ENCODE measurements at regions not wholly inside any gene's neighbourhood (a gene's known extent, or its start where the extent isn't known, plus 50 kb on each side); places are given as distances from the start of the nearest gene placed in this dataset.

DNA sequence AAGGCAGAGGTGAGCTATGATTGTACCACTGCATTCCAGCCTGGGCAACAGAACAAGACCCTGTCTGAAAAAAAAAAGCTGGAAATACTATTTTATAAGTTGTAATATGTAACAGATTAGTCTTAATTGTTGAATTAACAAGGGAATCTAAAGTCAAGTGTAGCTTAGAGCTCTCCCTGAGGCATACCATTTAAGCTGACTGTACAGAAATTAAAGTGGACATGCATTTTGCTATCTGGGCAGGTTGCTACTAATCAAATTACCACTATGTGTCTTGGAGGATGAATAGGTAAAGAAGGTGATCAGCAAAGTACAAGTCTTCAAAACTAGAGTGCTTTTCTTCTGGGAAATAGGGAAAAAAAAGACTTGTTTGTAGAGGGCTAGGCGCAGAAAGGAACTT is 205.3 kb upstream of the JADE1 start:
- DNase-seq (ENCODE audit: low read depth): no peak

DNA sequence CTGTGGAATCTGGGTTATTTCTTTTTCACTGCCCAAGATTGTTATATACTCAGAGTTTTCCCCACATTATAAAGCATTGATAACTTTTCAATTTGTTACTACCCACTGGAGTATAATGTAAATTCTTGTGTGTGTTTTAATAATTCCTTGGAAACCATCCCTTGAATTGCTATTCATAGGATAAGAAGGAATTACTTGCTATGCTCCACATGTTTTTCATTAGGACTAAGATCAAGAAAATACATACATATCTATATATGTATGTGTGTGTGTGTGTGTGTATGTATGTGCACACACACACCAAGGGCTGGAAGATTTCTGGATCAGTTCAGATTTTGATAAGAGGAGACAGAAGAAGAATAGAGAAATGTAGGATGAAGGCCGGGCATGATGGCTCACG is 206.4 kb upstream of the JADE1 start:
- no peak for DNase-seq (ENCODE audit: low read depth)

DNA sequence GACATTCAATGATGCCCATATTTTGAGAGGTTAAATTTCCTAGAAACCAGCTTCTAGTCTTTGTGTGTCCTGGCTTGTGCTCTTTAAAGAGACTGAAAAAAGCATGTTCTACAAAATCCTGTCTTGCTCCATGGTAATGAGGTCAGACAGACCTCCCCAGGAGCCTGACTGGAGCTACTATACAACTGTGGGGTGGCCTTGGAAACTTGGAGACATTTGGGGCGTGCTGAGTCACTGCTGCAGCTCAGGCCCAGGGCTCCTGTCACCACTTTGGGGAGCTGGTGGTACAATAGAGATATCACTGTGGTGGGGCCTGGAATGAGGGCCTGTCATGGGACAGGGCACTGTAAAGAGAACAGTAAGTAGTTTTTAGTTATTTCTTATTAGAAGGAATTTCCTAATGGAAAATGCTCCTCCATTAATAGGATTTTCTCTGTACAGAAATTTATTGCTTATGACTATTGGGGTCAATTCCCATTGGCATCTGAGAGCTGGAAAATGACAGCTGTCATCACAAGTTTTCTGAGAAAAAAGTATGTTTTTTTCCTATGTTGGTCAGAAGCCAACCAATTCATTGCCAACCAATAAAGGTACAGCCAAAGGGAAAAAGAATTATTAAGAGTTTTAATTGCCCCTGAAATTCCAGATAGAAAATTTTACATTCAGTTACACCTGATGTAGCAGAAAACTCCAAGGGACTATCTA is 207.4 kb upstream of the JADE1 start:
- DNase-seq (ENCODE audit: low read depth): peak; percentile 39

DNA sequence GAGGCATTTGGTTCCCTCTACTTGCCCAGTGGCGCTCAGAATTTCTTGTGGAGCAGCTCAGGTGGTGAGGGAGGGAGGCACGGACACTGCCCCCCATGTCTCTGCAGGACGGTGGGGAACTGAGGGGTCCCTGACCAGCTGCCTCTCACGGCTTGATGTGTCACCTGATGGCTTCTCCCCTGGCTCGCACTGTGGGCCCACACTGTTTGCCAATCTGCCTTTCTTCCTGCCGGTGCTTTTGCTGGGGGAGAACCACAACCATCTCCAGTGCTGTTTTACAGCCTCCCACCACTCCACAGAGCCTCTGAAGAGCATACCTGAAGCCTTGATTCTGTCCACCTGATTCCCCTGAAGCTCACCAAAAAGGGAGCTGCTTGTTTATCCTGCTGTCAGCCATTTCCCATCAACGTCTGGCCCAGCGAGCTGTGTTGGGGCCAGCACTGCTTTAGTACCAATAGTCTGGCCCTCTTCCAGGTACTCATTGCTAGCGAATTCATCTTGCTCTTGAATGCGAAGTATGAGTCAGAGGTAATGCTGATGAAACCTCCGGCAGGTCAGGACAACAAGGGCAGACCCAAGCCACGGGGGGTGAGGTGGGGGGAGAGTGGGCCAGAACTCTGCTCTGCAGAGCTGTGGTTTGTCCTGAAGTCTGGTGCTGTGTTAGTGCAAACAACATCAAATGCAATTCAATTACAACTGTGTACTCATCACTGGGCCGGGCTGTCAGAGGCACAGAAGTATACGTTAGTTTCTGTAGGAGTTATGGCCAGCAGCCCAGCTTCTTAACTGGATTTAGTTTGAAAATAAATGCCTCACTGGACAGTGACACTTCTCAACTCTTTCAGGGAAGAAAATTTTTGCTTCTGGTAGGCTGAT is 208.3 kb upstream of the JADE1 start:
- DNase-seq (ENCODE audit: low read depth): peak; percentile 95

DNA sequence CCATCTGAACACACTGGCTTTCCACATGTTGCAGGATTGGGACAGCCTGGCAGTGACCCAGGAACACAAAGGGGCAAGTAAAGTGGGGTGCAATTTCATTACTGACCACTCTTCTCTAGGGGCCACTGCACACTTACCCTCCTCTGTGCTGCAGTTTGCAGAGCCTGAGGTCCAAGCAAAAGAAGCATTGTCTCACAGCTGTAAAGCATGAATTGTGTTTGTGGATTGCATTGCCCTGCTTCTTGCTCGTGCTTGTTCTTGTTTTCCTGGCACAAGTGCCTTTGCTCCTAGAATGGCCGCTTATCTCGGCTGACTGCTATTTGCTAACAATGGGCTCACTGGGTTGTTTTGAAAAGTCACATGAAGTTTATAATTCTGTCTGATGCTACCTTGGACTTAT is 209.1 kb upstream of the JADE1 start:
- DNase-seq (ENCODE audit: low read depth): no peak

DNA sequence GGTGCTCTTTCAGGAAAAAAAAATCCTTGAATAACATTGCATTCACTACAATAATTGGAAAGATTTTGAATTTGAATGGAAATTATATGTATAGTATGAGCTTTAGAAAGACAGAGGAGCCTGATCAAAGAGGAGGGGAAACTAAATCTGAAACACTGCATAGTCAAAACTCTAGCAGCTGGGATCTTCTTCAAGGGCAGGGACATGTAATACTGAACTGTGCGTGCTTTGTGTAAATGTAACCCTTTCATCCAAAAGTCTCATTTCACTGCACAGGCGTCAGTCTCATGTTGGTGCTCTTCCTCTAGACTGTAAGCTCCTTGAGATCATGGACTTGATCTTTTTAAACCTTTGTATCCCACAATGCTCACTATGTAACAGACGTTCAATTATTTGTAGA is 212.0 kb upstream of the JADE1 start:
- DNase-seq (ENCODE audit: low read depth): no peak

DNA sequence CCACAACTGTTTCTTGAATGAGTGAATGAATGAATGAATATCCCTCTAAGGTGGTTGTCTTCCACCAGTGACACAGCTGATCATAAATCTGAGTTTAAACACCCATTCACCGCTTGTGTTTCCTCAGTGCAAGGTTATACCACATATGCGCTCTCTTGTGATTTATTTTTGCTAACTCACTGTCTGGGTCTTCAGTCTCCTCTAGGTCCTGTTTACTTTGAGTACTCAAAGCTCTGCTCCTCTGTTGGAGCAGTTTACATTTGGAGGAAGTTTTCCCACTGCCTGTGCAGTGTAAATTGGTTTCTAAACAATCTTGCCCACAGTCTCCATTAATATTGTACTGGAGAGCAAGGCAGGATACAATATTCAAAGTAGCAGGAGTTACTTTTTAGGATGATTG is 212.6 kb upstream of the JADE1 start:
- DNase-seq (ENCODE audit: low read depth): no peak

DNA sequence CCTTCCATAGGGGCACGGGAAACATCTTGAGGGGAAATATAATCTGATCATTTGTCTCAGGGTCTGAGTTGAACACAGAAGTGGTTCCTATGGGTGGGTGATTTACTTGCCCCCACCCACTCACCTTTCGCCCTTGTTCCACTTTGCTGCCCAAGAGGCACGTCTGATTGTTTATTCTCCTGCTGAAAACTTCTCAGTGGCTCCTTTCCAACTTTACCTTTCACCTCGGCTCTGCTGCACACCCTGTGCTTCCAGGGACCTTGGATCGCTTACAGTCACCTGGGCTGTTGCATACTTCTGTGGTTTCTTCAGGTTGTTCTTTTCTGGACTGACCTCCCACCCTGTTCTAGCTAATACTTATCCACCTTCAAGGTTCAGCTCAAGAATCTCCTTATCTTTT is 213.4 kb upstream of the JADE1 start:
- DNase-seq (ENCODE audit: low read depth): no peak

DNA sequence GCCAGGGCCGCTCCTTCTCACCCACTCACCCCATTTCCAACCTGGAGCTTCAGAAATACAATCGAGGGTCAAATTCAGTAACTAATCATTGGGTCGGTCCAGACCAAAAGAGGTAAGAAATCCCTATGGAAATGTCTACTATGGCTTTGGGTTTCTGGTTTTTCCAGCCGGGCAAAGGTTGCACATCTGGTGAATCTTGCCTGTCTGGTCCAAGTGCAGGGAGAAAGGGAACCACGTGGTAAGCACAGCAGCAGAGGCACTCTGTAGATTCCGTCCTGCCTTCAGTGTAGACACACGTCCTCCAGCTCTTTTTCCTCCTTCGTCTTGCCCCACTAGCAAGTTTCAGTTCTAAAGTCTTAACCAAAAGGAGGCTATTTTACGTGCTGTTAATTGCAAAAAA is 218.0 kb upstream of the JADE1 start:
- no peak for DNase-seq (ENCODE audit: low read depth)

DNA sequence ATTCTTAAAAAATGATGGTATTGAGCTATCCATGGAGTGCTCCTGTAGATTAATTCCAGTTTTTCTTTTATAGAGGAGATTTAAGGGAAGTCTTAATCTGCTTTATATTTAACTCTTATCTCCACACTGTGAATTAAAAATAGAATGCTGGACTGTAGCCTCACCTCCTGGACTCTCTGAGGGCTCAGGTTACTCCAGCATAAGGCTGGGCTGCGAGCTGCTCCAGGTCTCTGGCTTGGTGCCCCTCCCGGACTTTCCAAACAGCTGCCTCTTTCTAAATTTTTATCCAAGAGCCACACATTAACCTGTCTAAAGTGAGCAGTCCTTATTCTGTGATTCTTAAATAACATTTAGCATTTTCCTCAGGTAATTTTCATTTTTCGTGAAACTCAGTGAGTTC is 218.7 kb upstream of the JADE1 start:
- no peak for DNase-seq (ENCODE audit: low read depth)

DNA sequence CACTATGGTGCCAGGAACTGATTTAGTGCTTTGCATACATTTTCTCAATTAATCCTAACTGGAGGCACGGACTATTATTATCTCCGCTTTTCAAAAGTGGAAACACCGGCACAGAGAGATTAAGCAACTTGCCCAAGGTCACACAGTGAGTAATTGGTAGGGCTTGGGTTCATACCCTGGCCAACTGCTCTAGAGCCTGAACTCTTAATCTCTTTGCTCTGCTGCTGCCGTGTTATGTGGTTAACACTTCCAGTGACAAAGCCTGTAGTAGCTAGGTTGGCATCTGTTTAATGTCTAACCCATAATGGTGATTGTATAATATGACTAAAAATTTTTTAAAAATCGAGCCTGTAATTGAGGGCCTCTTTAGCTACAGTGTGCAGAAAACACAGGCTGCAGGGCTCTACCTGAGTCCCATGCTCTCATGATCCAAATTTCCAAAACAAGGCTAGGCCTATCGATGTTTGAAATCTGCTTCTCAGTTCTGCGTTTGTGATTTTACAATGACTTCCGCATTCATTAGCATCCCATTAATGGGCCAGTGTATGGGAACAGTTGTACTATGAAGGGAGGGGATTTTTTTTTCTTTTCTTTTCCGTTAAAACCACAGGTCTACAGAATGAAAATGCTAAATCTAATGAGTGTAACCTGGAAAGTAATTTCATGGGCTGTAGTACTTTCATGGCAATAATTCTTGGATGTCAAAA is 219.3 kb upstream of the JADE1 start:
- DNase-seq (ENCODE audit: low read depth): no peak

DNA sequence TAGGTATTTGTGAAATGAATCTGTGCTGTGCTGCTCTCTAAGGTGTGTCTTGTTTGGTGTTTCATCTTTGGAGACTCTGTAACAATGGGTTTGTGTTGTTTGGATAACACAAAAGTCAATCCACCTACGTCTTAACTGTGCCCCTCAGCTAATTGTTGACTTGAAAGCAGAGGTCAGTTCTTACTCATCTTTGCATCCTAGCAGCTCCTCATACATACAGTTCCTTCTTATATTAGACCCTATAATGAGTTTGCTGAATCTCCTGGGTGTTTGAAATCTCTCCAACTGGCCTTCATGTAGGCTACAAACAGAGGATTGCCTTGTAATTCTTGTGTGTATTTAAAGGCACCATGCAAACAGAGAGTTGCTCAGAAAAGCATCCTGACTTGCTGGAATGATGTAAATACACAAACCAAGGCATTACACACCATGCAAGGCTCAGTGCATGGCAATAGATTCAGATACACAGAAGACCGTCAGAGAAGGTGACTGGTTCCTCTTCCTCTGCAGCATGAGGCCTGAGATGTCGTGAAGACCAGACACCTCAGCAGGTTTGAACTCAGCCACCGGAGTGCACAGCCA is 220.0 kb upstream of the JADE1 start:
- no peak for DNase-seq (ENCODE audit: low read depth)

DNA sequence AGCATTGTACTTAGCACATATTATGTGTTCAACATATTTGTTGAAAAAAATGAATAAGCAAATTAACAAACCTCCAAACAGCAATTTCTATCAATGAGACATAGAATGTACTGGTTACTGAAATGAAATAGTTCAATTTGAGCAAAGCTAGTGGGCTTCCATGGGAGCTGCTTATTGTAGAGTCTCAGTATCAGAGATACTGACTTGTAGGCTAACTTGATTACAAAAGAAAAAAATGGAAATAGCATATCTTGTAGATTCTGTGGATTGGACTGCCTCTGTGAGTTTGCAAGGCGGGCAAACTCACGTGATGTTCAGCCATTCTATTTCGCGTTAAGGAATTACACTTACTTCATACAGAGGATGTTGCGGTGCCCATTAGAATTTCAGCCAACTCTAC is 222.1 kb upstream of the JADE1 start:
- DNase-seq (ENCODE audit: low read depth): no peak

DNA sequence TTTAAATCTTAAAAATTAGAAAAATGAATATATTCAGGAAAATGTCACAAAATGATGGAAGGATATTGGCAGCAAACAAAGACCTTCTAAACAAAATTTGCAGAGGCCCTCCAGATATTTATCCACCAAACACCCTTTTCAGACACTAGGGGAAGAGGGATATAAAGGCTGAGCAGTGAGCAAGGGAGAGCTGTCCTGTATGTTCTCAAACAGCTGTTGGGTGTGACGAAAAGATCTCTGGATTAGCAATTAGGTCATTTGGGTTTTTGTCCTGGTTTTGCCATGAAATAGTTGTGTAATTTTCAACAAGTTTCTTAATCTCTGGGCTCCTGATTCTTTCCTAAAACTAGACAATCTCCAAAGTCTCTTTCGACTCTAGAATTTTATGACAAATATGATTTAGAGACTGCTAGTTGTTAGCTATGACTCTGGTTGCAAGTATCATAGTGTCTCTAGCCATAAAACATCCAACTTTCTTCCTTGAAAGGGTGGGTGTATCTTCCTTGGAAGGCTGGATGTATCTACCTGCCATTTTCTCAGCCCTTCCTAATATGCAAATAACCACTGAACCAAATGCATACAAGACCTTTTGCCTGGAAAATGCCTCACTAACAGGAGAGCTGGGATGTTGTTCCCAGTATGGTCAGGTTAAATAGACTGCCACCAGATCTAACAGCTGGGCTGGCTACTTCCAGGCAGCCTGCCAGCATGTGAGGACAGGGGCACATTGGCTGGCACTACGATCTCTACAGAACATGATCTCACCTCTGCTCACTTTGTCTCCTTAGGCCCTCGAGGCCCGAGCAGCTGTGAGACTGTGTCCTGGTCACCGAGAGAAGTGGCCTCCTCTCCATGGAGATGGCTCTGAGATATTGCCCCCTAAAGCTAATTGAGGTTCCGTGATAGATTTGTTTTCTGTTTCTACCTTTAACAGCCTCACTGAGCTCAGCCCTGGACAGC is 225.5 kb upstream of the JADE1 start:
- DNase-seq (ENCODE audit: low read depth): no peak

DNA sequence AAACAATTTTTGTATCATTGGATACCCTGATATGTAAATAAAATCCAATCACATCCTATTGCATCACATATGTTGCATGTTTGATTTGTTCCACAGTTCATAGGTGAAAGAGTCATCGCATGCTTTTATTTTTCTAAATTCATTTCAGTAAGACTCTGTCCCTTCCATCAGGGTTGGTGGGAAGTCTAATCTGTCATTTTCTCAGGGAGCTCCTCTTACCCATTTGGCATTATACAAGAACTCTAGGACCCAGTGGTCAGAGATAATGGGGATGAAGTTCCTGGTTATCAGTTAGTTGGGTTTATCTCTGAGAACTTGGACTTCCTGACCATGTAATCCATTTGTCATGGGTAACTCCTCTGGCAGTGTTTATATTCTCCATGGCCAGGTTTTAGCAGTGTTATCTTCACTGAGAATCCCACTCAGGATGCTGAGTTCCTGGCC is 227.1 kb upstream of the JADE1 start:
- DNase-seq (ENCODE audit: low read depth): no peak

DNA sequence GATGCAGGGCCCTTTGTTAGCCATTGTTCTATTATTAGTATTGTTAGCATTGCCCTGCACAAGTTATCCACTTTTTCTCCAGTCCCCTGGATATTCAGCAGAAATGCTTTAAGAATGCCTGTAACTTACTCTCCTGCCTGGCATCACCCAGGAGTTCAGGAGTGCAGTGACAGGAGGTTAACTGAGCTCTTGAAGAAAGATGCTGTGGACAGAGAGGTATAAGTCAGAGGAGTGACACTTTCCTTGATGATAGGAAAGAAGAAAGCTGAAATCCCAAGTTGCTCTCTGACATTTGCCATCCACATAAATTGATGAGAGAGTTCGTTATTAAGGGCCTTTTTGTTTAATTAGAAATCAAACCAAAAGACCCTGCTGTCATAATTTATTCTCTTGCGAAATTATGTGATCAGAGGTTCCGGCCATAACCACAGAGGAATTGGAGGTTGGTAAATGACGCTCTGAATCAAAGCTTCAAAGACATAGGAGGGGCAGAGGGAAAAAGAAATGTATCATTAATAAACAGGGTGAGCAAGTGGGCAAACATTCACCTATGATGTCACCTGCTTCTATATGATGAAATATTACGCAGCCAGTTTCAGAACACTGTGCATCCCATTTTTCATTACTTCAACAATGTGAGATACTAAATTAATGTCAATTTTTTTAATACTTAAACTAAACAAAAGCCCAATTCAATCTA is 230.2 kb upstream of the JADE1 start:
- DNase-seq (ENCODE audit: low read depth): no peak

DNA sequence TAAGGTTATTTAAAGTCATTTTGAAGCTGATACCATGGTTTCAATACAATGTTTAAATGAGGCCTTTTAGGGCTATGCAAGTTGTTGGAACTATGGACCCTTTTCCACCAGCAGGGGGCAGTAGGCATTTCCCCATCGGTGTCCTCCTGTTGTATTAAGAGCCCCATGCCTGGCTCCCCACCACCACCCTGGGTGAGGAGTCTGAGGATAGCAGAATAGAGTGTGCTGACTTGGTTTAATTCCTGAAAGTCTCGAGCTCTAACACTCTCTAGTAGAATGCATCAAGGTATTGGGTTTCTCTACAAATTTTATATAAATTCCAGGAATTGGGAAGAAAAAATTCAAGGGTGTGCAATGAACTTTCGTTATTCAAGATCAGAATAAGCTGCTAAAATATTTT is 234.8 kb upstream of the JADE1 start:
- DNase-seq (ENCODE audit: low read depth): peak; percentile 48

DNA sequence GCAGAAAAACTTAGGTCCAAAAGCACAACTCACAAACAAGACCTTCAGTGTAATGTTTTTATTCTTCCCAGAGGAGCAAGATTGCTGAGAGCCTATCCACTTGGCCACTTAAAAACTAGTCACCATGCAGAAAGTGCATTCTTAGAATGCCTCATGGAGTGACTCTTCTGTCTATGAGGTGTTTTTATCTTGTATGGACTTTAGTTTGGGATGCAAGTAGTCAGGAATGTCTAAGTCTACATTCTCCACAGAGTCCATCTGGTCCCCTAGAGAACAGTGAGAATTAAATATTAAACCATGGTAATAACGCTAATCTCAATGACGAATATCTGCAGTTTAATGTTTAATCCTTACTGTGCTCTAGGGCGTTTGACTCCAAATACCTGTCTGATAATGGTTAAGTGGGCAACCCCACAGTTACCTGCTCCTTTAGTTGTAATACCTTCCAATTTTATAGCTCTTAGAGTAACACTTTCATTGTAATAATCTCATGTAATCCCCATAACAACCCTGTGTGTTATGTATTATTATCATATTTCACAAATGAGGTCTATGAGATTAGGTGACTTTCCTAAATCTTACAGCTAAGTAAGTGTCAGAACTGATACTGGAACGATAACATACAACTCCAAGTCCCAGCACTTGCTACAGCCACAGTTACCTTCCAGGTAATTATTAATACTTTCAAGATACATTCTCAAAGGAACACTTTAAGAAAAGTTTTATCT is 235.6 kb upstream of the JADE1 start:
- peak; percentile 60 for DNase-seq (ENCODE audit: low read depth)

DNA sequence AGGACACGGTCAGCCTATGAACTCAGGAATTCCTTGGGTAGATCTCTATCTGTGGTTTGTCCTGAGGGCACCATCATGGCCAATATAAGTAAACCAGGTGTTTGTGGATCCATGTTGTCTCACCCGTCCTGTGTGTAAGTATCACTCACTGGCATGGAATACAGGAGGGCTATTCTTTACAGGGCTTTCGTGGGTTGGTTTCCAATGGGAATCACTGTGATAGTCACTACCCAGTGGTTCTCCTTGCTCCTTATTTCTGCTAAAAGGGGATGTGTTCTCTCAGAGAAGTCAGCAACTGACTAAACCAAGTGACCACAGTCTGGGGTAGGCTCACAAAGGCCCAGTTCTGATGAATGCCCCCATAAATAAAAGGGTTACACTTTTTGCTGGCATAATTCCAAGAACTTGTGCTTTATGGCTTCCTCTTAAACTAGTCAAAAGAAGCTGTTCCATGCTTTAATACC is 236.7 kb upstream of the JADE1 start:
- peak; percentile 46 for DNase-seq (ENCODE audit: low read depth)
